ENCODE measurements at regions not wholly inside any gene's neighbourhood (a gene's known extent, or its start where the extent isn't known, plus 50 kb on each side); places are given as distances from the start of the nearest gene placed in this dataset.

GRCh38 chr5:91885291-91886265 lies 502.5 kb upstream of the ARRDC3 start:
- TF ChIP-seq CTCF (IDR thresholded peaks at IDR 0.05 in 4 of 5, conservative IDR thresholded peaks at IDR 0.05 in 1 of 5) (no peak), POLR2A (IDR thresholded peaks at IDR 0.05) (no peak)
